HCT116 (cell line): ENCODE measurements at regions not wholly inside any gene's neighbourhood (a gene's known extent, or its start where the extent isn't known, plus 50 kb on each side); places are given as distances from the start of the nearest gene placed in this dataset.

Experiments used
- ATAC-seq: fragments of 200-7000 bp; cut with Tn5 transposase; 2 replicates; pipeline ENCODE4 v1.9.1; 2020; ENCODE audit warnings: mild to moderate bottlenecking, moderate library complexity
- BruUV-seq: library from RNA; stranded (reverse); fragments of 400-500 nt; replicated peaks from 2 replicates; lab custom pipeline; 2021; lab: Mats Ljungman, UMichigan
- CTCF ChIA-PET: fragments of 300-600 bp; sonication (Branson Sonifier 250); formaldehyde crosslinking; loops from one replicate; lab custom pipeline; 2021; ENCODE audit warnings: antibody characterized with exemption; lab: Charles Lee
- POLR2A ChIA-PET: fragments of 300-600, 350-600 bp; sonication (Branson Sonifier 250); formaldehyde crosslinking; loops from one replicate; lab custom pipeline; 2021; ENCODE audit warnings: antibody characterized with exemption; lab: Charles Lee
- RAD21 ChIA-PET, 2 experiments: fragments of 300-600 bp; sonication (Branson Sonifier 250); formaldehyde crosslinking; loops; one replicate each; lab custom pipeline; 2023; ENCODE audit warnings: low total read pairs in 2 of 2; ENCODE audit not compliant: uncharacterized antibody in 2 of 2, unreplicated experiment in 2 of 2, low non-redundant PET in 1 of 2; lab: Charles Lee
- DNase-seq: peaks from one replicate; pipeline ENCODE4 v3.0.0-alpha.2; 2010; ENCODE audit warnings: low read depth, low spot score
- H2AFZ ChIP-seq: fragments of 200-600 bp; shearing (Covaris generic), sonication (generic); 2 replicates; pipeline ENCODE4 v1.6.1; 2017; ENCODE audit warnings: low read depth, mixed run types, mixed read lengths, antibody characterized with exemption, low read length; ENCODE audit not compliant: poor library complexity, severe bottlenecking
- H3K27ac ChIP-seq: 2 replicates; pipeline ENCODE4 v1.5.1; 2012; ENCODE audit warnings: low read depth, low read length
- H3K27me3 ChIP-seq: fragments of 200-600 bp; sonication (generic); 2 replicates; pipeline ENCODE4 v1.6.1; 2016; ENCODE audit warnings: mixed run types, low read length, mixed read lengths; ENCODE audit not compliant: insufficient read depth
- H3K36me3 ChIP-seq, 2 experiments: fragments of 200-500 bp in 1 of 2; fragments of 200-600 bp in 1 of 2; sonication (Bioruptor generic) in 1 of 2; sonication (generic) in 1 of 2; 2 replicates each; pipeline versions ENCODE4 v1.5.1 to v1.6.1; 2014 to 2016; ENCODE audit warnings: low read length in 2 of 2, inconsistent platforms in 1 of 2, mixed read lengths in 1 of 2, mixed run types in 1 of 2; ENCODE audit not compliant: insufficient read depth in 2 of 2, control insufficient read depth in 1 of 2
- H3K4me1 ChIP-seq, 2 experiments: fragments of 200-600 bp in 1 of 2; sonication (generic) in 1 of 2; 2 replicates each; pipeline versions ENCODE4 v1.5.1 to v1.6.1; 2012 to 2017; ENCODE audit warnings: low read length in 2 of 2, inconsistent platforms in 1 of 2, mild to moderate bottlenecking in 1 of 2, mixed read lengths in 1 of 2, mixed run types in 1 of 2, moderate library complexity in 1 of 2; ENCODE audit not compliant: insufficient read depth in 2 of 2, control insufficient read depth in 1 of 2
- H3K4me2 ChIP-seq: fragments of 200-600 bp; sonication (generic); 2 replicates; pipeline ENCODE4 v1.6.1; 2017; ENCODE audit warnings: mixed run types, low read length, mixed read lengths
- H3K4me3 ChIP-seq, 2 experiments: fragments of 200-600 bp in 1 of 2; sonication (generic) in 1 of 2; replicated peaks in 1 of 2; 2 replicates each; pipeline ENCODE4 v1.5.1; 2011 to 2016; ENCODE audit warnings: low read length in 2 of 2, control low read depth in 1 of 2, low read depth in 1 of 2, mild to moderate bottlenecking in 1 of 2, mixed read lengths in 1 of 2, mixed run types in 1 of 2
- H3K79me2 ChIP-seq: fragments of 200-600 bp; sonication (generic); 2 replicates; pipeline ENCODE4 v1.6.1; 2017; ENCODE audit warnings: mild to moderate bottlenecking, mixed run types, low read length, moderate library complexity, mixed read lengths; ENCODE audit not compliant: insufficient read depth
- H3K9ac ChIP-seq: fragments of 200-600 bp; sonication (generic); 2 replicates; pipeline ENCODE4 v1.6.1; 2016; ENCODE audit warnings: low read length, mixed read lengths
- H3K9me2 ChIP-seq: fragments of 200-600 bp; sonication (generic), shearing (Covaris generic); 2 replicates; pipeline ENCODE4 v1.6.1; 2017; ENCODE audit warnings: mixed run types, mild to moderate bottlenecking, moderate library complexity; ENCODE audit not compliant: insufficient read depth
- H3K9me3 ChIP-seq, 2 experiments: fragments of 200-500 bp in 1 of 2; fragments of 200-600 bp in 1 of 2; sonication (Bioruptor generic) in 1 of 2; sonication (generic) in 1 of 2; 2 replicates each; pipeline ENCODE4 v1.6.1; 2014 to 2017; ENCODE audit warnings: low read length in 2 of 2, mixed read lengths in 2 of 2, inconsistent platforms in 1 of 2, low read depth in 1 of 2, mild to moderate bottlenecking in 1 of 2, mixed run types in 1 of 2, moderate library complexity in 1 of 2; ENCODE audit not compliant: control insufficient read depth in 1 of 2, insufficient read depth in 1 of 2
- H4K20me1 ChIP-seq: fragments of 200-600 bp; sonication (generic), shearing (Covaris generic); 2 replicates; pipeline ENCODE4 v1.6.1; 2017; ENCODE audit warnings: mixed run types, mild to moderate bottlenecking, moderate library complexity; ENCODE audit not compliant: insufficient read depth
- CBX3 ChIP-seq: IDR thresholded peaks from 2 replicates; pipeline ENCODE4 v1.6.1; 2012; ENCODE audit warnings: low read depth
- CEBPB ChIP-seq: IDR thresholded peaks from 2 replicates; pipeline ENCODE4 v1.6.1; 2012; ENCODE audit warnings: low read depth
- EZH2phosphoT487 ChIP-seq: fragments of 200-600 bp; IDR thresholded peaks from 2 replicates; pipeline ENCODE4 v1.6.1; 2018; ENCODE audit warnings: antibody characterized with exemption, borderline replicate concordance
- FOSL1 ChIP-seq: IDR thresholded peaks from 2 replicates; pipeline ENCODE4 v1.6.1; 2012; ENCODE audit warnings: low read depth
- RAD21 ChIP-seq: IDR thresholded peaks from 2 replicates; pipeline ENCODE4 v1.6.1; 2012; ENCODE audit warnings: low read depth, mild to moderate bottlenecking
- SIN3A ChIP-seq: IDR thresholded peaks from 2 replicates; pipeline ENCODE4 v1.6.1; 2012; ENCODE audit warnings: low read depth
- SRF ChIP-seq: IDR thresholded peaks from 2 replicates; pipeline ENCODE4 v1.6.1; 2012; ENCODE audit warnings: low read depth
- TCF7L2 ChIP-seq: IDR thresholded peaks from 2 replicates; pipeline ENCODE4 v1.7.0; 2011; ENCODE audit warnings: borderline replicate concordance, inconsistent platforms; ENCODE audit not compliant: insufficient read depth, insufficient read length; ENCODE audit errors: extremely low read depth
- YY1 ChIP-seq: IDR thresholded peaks from 2 replicates; pipeline ENCODE4 v1.6.1; 2011; ENCODE audit warnings: low read length, low read depth, moderate library complexity, mild to moderate bottlenecking; ENCODE audit not compliant: insufficient replicate concordance; ENCODE audit errors: extremely low read depth
- ZNF274 ChIP-seq: fragments of 200-500 bp; sonication (Bioruptor generic); IDR thresholded peaks from 2 replicates; pipeline ENCODE4 v1.6.1; 2014; ENCODE audit warnings: mild to moderate bottlenecking, low read depth, low read length, inconsistent platforms
- intact Hi-C: fragments of 100-400 bp; cut with micrococcal nuclease; formaldehyde crosslinking; loops from 2 replicates; pipeline ENCODE4 v1.10.0; 2022
- TF ChIP-seq, protein P1 (sequence below): IDR thresholded peaks from 2 replicates; pipeline ENCODE4 v1.6.1; 2011; ENCODE audit warnings: mild to moderate bottlenecking, low read length, moderate library complexity; ENCODE audit not compliant: insufficient replicate concordance; ENCODE audit errors: extremely low read depth

DNA sequence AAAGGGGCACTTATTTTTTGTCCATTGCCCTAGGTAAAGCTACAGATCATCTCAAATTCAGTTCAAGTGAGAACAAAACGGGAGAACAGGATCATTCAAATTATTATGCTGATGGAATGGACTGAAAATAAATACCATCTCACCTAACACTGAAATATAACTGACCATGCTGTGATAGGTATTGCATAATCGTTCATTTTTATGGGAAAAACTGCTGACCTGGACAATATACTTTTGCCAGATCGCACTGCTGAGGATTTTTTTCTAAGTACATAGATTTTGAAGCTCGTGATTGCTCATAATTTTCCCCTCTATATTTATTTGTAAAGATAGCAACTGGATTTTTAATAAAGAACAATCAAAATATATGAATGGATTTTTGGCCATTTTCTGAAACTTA lies 636.6 kb upstream of the NEGR1 start:
- no peak for DNase-seq
- RAD21 ChIA-PET: no interaction called here
- H3K9ac ChIP-seq: no peak overlapping the region
- no peaks in the 10 kb centered on the region for H3K36me3 ChIP-seq
- POLR2A ChIA-PET: no interaction called here
- no peak overlapping the region for H3K4me2 ChIP-seq
- no peaks in the 10 kb centered on the region for H3K4me1 ChIP-seq
- no peak overlapping the region for H3K27ac ChIP-seq
- H3K4me3 ChIP-seq: no peak overlapping the region
- CTCF ChIA-PET: no interaction called here
- no peak for ATAC-seq
- no peak overlapping the region for H2AFZ ChIP-seq
- no peaks in the 10 kb centered on the region for H3K79me2 ChIP-seq
- no TSS peak for BruUV-seq
- no peaks in the 10 kb centered on the region for H3K27me3 ChIP-seq
- no peaks in the 10 kb centered on the region; the same call in 1 of the 2 replicates for H4K20me1 ChIP-seq
- intact Hi-C loops: no loop called here
- no peak for TF ChIP-seq FOSL1
- TF ChIP-seq CBX3: no peak
- TF ChIP-seq SIN3A: no peak
- no peak for TF ChIP-seq CEBPB
- no peak for TF ChIP-seq SRF
- no peak for TF ChIP-seq YY1
- no peak for TF ChIP-seq EZH2phosphoT487
- no peak for TF ChIP-seq ZNF274
- TF ChIP-seq RAD21: no peak
- TF ChIP-seq TCF7L2: no peak
- TF ChIP-seq, protein P1, sequence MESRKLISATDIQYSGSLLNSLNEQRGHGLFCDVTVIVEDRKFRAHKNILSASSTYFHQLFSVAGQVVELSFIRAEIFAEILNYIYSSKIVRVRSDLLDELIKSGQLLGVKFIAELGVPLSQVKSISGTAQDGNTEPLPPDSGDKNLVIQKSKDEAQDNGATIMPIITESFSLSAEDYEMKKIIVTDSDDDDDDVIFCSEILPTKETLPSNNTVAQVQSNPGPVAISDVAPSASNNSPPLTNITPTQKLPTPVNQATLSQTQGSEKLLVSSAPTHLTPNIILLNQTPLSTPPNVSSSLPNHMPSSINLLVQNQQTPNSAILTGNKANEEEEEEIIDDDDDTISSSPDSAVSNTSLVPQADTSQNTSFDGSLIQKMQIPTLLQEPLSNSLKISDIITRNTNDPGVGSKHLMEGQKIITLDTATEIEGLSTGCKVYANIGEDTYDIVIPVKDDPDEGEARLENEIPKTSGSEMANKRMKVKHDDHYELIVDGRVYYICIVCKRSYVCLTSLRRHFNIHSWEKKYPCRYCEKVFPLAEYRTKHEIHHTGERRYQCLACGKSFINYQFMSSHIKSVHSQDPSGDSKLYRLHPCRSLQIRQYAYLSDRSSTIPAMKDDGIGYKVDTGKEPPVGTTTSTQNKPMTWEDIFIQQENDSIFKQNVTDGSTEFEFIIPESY: no peak
- no peaks in the 10 kb centered on the region for H3K9me2 ChIP-seq
- H3K9me3 ChIP-seq: peaks cover 3 to 21% of the 10 kb centered on the region in 2 experiments; a peak in 2 of 4 replicates
